T-cell (primary cell): ENCODE measurements at regions not wholly inside any gene's neighbourhood (a gene's known extent, or its start where the extent isn't known, plus 50 kb on each side); places are given as distances from the start of the nearest gene placed in this dataset.

Experiments
- ATAC-seq, 4 experiments: fragments of 200-7000 bp in 3 of 4; fragments of 150-1000 bp in 1 of 4; cut with Tn5 transposase; replicated peaks in 1 of 4; 1 replicate in 3 of 4; 2 replicates in 1 of 4; pipeline ENCODE4 v1.10.0; 2021; ENCODE audit warnings: moderate library complexity in 3 of 4, mild to moderate bottlenecking in 2 of 4, moderate number of reproducible peaks in 1 of 4
- CTCF ChIA-PET, 2 donors: fragments of 300-600 bp; sonication (Branson Sonifier 250); formaldehyde crosslinking; loops; one replicate each; lab custom pipeline; 2022; ENCODE audit warnings: antibody characterized with exemption in 2 of 2; lab: Charles Lee
- POLR2A ChIA-PET, 2 donors: fragments of 300-600 bp; sonication (Branson Sonifier 250); formaldehyde crosslinking; loops; one replicate each; lab custom pipeline; 2022; ENCODE audit warnings: antibody characterized with exemption in 2 of 2; lab: Charles Lee
- DNase-seq, 35 experiments: peaks; one replicate each; pipeline versions ENCODE4 v3.0.0 to v3.0.0-alpha.2; 2013 to 2023
- H3K27ac ChIP-seq: one replicate; pipeline ENCODE4 v1.5.1; 2013; ENCODE audit warnings: low read length
- H3K27me3 ChIP-seq, 2 experiments: replicated peaks in 1 of 2; 1 replicate in 1 of 2; 2 replicates in 1 of 2; pipeline versions ENCODE4 v1.6.1 to v1.7.0; 2013; ENCODE audit warnings: low read length in 1 of 2, mixed read lengths in 1 of 2; ENCODE audit not compliant: control insufficient read depth in 2 of 2, insufficient read depth in 2 of 2; ENCODE audit errors: extremely low read depth in 1 of 2
- H3K36me3 ChIP-seq, 2 donors: 1 replicate in 1 of 2; 2 replicates in 1 of 2; pipeline versions ENCODE4 v1.6.1 to v1.7.0; 2013; ENCODE audit warnings: low read length in 1 of 2; ENCODE audit not compliant: control insufficient read depth in 2 of 2, insufficient read depth in 1 of 2; ENCODE audit errors: extremely low read depth in 1 of 2
- H3K4me1 ChIP-seq, 2 experiments: 1 replicate in 1 of 2; 2 replicates in 1 of 2; pipeline versions ENCODE4 v1.6.1 to v1.7.0; 2013; ENCODE audit warnings: low read length in 2 of 2, mixed read lengths in 1 of 2; ENCODE audit not compliant: insufficient read depth in 2 of 2, control insufficient read depth in 1 of 2; ENCODE audit errors: extremely low read depth in 1 of 2
- H3K4me3 ChIP-seq, 2 donors: 1 replicate in 1 of 2; 2 replicates in 1 of 2; pipeline versions ENCODE4 v1.5.1 to v1.7.0; 2013; ENCODE audit warnings: mild to moderate bottlenecking in 2 of 2, low read length in 1 of 2, moderate library complexity in 1 of 2; ENCODE audit not compliant: control insufficient read depth in 1 of 2; ENCODE audit errors: extremely low read depth in 1 of 2
- H3K9me3 ChIP-seq: 2 replicates; pipeline ENCODE4 v1.7.0; 2013
- H3K27ac Mint-ChIP-seq, 2 donors: one replicate each; pipeline ENCODE4 v1.8.0; 2020 to 2021; ENCODE audit warnings: mild to moderate bottlenecking in 2 of 2, mixed read lengths in 2 of 2
- H3K27me3 Mint-ChIP-seq, 2 donors: one replicate each; pipeline ENCODE4 v1.8.0; 2021 to 2022; ENCODE audit warnings: mixed read lengths in 2 of 2
- H3K36me3 Mint-ChIP-seq: one replicate; pipeline ENCODE4 v1.8.0; 2021; ENCODE audit warnings: mixed read lengths
- H3K4me1 Mint-ChIP-seq, 3 donors: one replicate each; pipeline ENCODE4 v1.8.0; 2020 to 2022; ENCODE audit warnings: mixed read lengths in 3 of 3, mild to moderate bottlenecking in 1 of 3
- H3K4me3 Mint-ChIP-seq, 3 donors: one replicate each; pipeline ENCODE4 v1.8.0; 2020 to 2022; ENCODE audit warnings: mild to moderate bottlenecking in 3 of 3, mixed read lengths in 3 of 3, moderate library complexity in 3 of 3
- H3K9me3 Mint-ChIP-seq, 3 donors: one replicate each; pipeline ENCODE4 v1.8.0; 2020 to 2022; ENCODE audit warnings: mixed read lengths in 3 of 3
- WGBS: methylation state at CpG from one replicate; pipeline ENCODE4 v1.1.5; 2013; ENCODE audit warnings: missing lambda C conversion rate; ENCODE audit not compliant: insufficient coverage; 5-methylcytosine and 5-hydroxymethylcytosine counted together

- ChIA-PET CTCF (interaction anchor here (0.7 to 1.6 kb wide), 5 partner anchors 9 to 569 kb away, joined by 3 to 8 read pairs (median 3); no protein-coding TSS in a partner anchor), POLR2A (no interaction called here)
- Mint-ChIP-seq H3K27me3 (no peaks in the 10 kb centered on the region), H3K9me3 (no peaks in the 10 kb centered on the region), H3K4me3 (no peak overlapping the region), H3K36me3 (no peaks in the 10 kb centered on the region), H3K4me1 (no peaks in the 10 kb centered on the region), H3K27ac (no peak overlapping the region)
- H3K36me3 ChIP-seq, result no peaks in the 10 kb centered on the region
- no peak overlapping the region for H3K27ac ChIP-seq
- no peaks in the 10 kb centered on the region for H3K27me3 ChIP-seq
- H3K4me1 ChIP-seq, result no peaks in the 10 kb centered on the region
- H3K9me3 ChIP-seq, result no peaks in the 10 kb centered on the region
- no peak overlapping the region for H3K4me3 ChIP-seq
- no peak for ATAC-seq
- 32% methylated on average over 6 of the region's 10 CpGs for WGBS
- DNase-seq, result peak in 17 of 35 experiments; percentile 1 to 37 (median 9)
Measured at GRCh38 chr12:127677537-127678131, 589.3 kb upstream of the TMEM132C start.

GRCh38 chr12:127678945-127679344, 588.0 kb upstream of the TMEM132C start:
- 64% methylated on average over 5 of the region's 7 CpGs for WGBS
- H3K4me3 Mint-ChIP-seq, result no peak overlapping the region
- H3K27me3 Mint-ChIP-seq, result no peaks in the 10 kb centered on the region
- no peak overlapping the region for H3K27ac Mint-ChIP-seq
- POLR2A ChIA-PET, result no interaction called here
- Histone ChIP-seq H3K9me3 (no peaks in the 10 kb centered on the region), H3K36me3 (no peaks in the 10 kb centered on the region), H3K27me3 (no peaks in the 10 kb centered on the region), H3K4me3 (no peak overlapping the region), H3K27ac (no peak overlapping the region), H3K4me1 (no peaks in the 10 kb centered on the region)
- CTCF ChIA-PET, result no interaction called here
- no peaks in the 10 kb centered on the region for H3K4me1 Mint-ChIP-seq
- no peaks in the 10 kb centered on the region for H3K36me3 Mint-ChIP-seq
- no peak for DNase-seq
- no peaks in the 10 kb centered on the region for H3K9me3 Mint-ChIP-seq
- ATAC-seq, result no peak

GRCh38 chr12:127680516-127680915, 586.5 kb upstream of the TMEM132C start:
- Histone ChIP-seq H3K27ac (no peak overlapping the region), H3K4me1 (no peaks in the 10 kb centered on the region), H3K4me3 (no peak overlapping the region), H3K36me3 (no peaks in the 10 kb centered on the region), H3K9me3 (no peaks in the 10 kb centered on the region), H3K27me3 (no peaks in the 10 kb centered on the region)
- H3K27me3 Mint-ChIP-seq, result no peaks in the 10 kb centered on the region
- ChIA-PET POLR2A (no interaction called here), CTCF (no interaction called here)
- H3K9me3 Mint-ChIP-seq, result peaks cover 0 to 4% (median 0%) of the 10 kb centered on the region in 3 donors
- ATAC-seq (no peak), DNase-seq (no peak)
- no peaks in the 10 kb centered on the region for H3K36me3 Mint-ChIP-seq
- no peak overlapping the region for H3K4me3 Mint-ChIP-seq
- H3K27ac Mint-ChIP-seq, result no peak overlapping the region
- WGBS, result 74% methylated on average over 4 of the region's 6 CpGs
- no peaks in the 10 kb centered on the region for H3K4me1 Mint-ChIP-seq

- 83% methylated on average over 7 of the region's 9 CpGs for WGBS
- Histone ChIP-seq H3K4me1 (no peaks in the 10 kb centered on the region), H3K27me3 (no peaks in the 10 kb centered on the region), H3K9me3 (no peaks in the 10 kb centered on the region), H3K36me3 (no peaks in the 10 kb centered on the region), H3K4me3 (no peak overlapping the region), H3K27ac (no peak overlapping the region)
- ChIA-PET CTCF (no interaction called here), POLR2A (no interaction called here)
- H3K27ac Mint-ChIP-seq, result no peak overlapping the region
- no peaks in the 10 kb centered on the region for H3K4me1 Mint-ChIP-seq
- DNase-seq (no peak), ATAC-seq (no peak)
- no peaks in the 10 kb centered on the region for H3K27me3 Mint-ChIP-seq
- peaks cover 0 to 4% (median 0%) of the 10 kb centered on the region in 3 donors for H3K9me3 Mint-ChIP-seq
- no peak overlapping the region for H3K4me3 Mint-ChIP-seq
- H3K36me3 Mint-ChIP-seq, result no peaks in the 10 kb centered on the region
Measured at GRCh38 chr12:127681151-127681754, 585.7 kb upstream of the TMEM132C start.

- Mint-ChIP-seq H3K4me1 (no peaks in the 10 kb centered on the region), H3K27me3 (no peaks in the 10 kb centered on the region), H3K27ac (no peak overlapping the region), H3K36me3 (no peaks in the 10 kb centered on the region), H3K9me3 (peaks cover 0 to 4% (median 0%) of the 10 kb centered on the region in 3 donors), H3K4me3 (no peak overlapping the region)
- 57% methylated on average over 1 of the region's 2 CpGs for WGBS
- ChIA-PET POLR2A (no interaction called here), CTCF (interaction anchor here in 1 of 2 donors (0.6 kb wide), 1 partner anchor 1280 kb away, joined by 13 read pairs; no protein-coding TSS in a partner anchor)
- no peak for DNase-seq
- ATAC-seq, result no peak
- Histone ChIP-seq H3K4me3 (no peak overlapping the region), H3K36me3 (no peaks in the 10 kb centered on the region), H3K27ac (no peak overlapping the region), H3K4me1 (no peaks in the 10 kb centered on the region), H3K9me3 (no peaks in the 10 kb centered on the region), H3K27me3 (no peaks in the 10 kb centered on the region)
Measured at GRCh38 chr12:127685491-127685890, 581.5 kb upstream of the TMEM132C start.

- DNase-seq (no peak), ATAC-seq (no peak)
- no peaks in the 10 kb centered on the region for H3K27me3 ChIP-seq
- WGBS, result 74% methylated on average over 8 of the region's 9 CpGs
- H3K36me3 ChIP-seq, result no peaks in the 10 kb centered on the region
- Mint-ChIP-seq H3K27ac (no peak overlapping the region), H3K4me1 (no peaks in the 10 kb centered on the region), H3K9me3 (peaks cover 0 to 4% (median 0%) of the 10 kb centered on the region in 3 donors), H3K36me3 (no peaks in the 10 kb centered on the region), H3K4me3 (no peak overlapping the region), H3K27me3 (no peaks in the 10 kb centered on the region)
- no peaks in the 10 kb centered on the region for H3K4me1 ChIP-seq
- CTCF ChIA-PET, result interaction anchor here in 1 of 2 donors (0.6 kb wide), 1 partner anchor 1279 kb away, joined by 13 read pairs; no protein-coding TSS in a partner anchor
- POLR2A ChIA-PET, result no interaction called here
- no peaks in the 10 kb centered on the region for H3K9me3 ChIP-seq
- H3K4me3 ChIP-seq, result no peak overlapping the region
- no peak overlapping the region for H3K27ac ChIP-seq
Measured at GRCh38 chr12:127685931-127686330, 581.0 kb upstream of the TMEM132C start.
